ENCODE measurements at regions not wholly inside any gene's neighbourhood (a gene's known extent, or its start where the extent isn't known, plus 50 kb on each side); places are given as distances from the start of the nearest gene placed in this dataset.

DNA sequence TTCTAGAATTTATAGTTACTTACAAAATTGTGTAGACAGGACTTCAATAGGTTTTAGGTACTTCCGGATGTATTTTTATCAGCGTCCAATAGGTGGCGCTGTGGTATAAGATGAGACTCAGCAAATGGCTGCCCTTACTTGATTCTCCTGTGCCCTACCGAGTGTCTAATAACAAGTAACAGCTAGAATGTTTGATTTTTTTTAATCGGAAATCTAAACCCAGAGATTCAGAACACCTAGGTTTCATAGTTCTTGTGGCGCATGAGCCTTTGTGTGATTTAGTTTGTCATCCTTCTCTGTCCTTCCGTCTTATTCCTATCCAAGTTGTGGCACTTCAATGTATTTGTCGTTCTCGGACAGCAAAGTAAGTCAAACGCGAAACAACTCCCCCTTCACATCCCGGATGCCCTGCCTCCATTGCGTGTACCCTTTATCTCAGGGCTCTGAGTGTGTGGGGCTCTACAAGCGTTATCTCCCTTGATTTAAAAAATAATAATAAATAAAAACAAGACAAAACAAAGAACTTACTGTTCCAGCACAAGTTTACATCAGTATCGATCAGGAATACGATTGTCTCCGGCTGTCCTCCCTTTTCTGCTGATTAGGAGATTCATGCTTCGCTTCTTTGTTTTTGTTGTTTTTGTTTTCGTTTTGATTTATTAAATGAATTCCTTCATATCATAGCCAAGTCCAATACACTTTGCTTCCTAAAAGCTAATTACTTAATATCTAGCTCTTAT, 50.7 kb upstream of the SLC30A5 start (continued):
- TF ChIP-seq, protein P1, sequence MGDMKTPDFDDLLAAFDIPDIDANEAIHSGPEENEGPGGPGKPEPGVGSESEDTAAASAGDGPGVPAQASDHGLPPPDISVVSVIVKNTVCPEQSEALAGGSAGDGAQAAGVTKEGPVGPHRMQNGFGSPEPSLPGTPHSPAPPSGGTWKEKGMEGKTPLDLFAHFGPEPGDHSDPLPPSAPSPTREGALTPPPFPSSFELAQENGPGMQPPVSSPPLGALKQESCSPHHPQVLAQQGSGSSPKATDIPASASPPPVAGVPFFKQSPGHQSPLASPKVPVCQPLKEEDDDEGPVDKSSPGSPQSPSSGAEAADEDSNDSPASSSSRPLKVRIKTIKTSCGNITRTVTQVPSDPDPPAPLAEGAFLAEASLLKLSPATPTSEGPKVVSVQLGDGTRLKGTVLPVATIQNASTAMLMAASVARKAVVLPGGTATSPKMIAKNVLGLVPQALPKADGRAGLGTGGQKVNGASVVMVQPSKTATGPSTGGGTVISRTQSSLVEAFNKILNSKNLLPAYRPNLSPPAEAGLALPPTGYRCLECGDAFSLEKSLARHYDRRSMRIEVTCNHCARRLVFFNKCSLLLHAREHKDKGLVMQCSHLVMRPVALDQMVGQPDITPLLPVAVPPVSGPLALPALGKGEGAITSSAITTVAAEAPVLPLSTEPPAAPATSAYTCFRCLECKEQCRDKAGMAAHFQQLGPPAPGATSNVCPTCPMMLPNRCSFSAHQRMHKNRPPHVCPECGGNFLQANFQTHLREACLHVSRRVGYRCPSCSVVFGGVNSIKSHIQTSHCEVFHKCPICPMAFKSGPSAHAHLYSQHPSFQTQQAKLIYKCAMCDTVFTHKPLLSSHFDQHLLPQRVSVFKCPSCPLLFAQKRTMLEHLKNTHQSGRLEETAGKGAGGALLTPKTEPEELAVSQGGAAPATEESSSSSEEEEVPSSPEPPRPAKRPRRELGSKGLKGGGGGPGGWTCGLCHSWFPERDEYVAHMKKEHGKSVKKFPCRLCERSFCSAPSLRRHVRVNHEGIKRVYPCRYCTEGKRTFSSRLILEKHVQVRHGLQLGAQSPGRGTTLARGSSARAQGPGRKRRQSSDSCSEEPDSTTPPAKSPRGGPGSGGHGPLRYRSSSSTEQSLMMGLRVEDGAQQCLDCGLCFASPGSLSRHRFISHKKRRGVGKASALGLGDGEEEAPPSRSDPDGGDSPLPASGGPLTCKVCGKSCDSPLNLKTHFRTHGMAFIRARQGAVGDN (CRISPR knock-in tag; IDR thresholded peaks at IDR 0.05): no peak
- TF ChIP-seq ZNF747 (CRISPR knock-in tag; IDR thresholded peaks at IDR 0.05; ENCODE audit: borderline replicate concordance) (no peak), PCBP2 (optimal IDR thresholded peaks at IDR 0.05; ENCODE audit: low read depth, low read length, poor library complexity, severe bottlenecking) (no peak), ZFP62 (CRISPR knock-in tag; IDR thresholded peaks at IDR 0.05) (no peak), ZSCAN21 (CRISPR knock-in tag; IDR thresholded peaks at IDR 0.05; ENCODE audit: borderline replicate concordance) (no peak), ZNF30 (CRISPR knock-in tag; IDR thresholded peaks at IDR 0.05) (no peak), ZNF549 (CRISPR knock-in tag; IDR thresholded peaks at IDR 0.05) (no peak), ZNF20 (CRISPR knock-in tag; IDR thresholded peaks at IDR 0.05) (no peak), ZMYM4 (CRISPR knock-in tag; IDR thresholded peaks at IDR 0.05) (peak; percentile 56; the same call in 1 of the 2 replicates), ZNF850 (CRISPR knock-in tag; conservative IDR thresholded peaks at IDR 0.05) (no peak), FOXA1 (IDR thresholded peaks at IDR 0.05) (no peak), FOXA1 (CRISPR knock-in tag; IDR thresholded peaks at IDR 0.05) (no peak), NR2C2 (CRISPR knock-in tag; IDR thresholded peaks at IDR 0.05; ENCODE audit: borderline replicate concordance) (no peak), MEIS1 (CRISPR knock-in tag; IDR thresholded peaks at IDR 0.05; ENCODE audit: borderline replicate concordance) (no peak), HNRNPLL (IDR thresholded peaks at IDR 0.05; ENCODE audit: low read depth, low read length, poor library complexity, severe bottlenecking) (no peak), POLR2AphosphoS2 (IDR thresholded peaks at IDR 0.05; ENCODE audit: low read depth, low read length) (no peak)
- TF ChIP-seq, protein P2, sequence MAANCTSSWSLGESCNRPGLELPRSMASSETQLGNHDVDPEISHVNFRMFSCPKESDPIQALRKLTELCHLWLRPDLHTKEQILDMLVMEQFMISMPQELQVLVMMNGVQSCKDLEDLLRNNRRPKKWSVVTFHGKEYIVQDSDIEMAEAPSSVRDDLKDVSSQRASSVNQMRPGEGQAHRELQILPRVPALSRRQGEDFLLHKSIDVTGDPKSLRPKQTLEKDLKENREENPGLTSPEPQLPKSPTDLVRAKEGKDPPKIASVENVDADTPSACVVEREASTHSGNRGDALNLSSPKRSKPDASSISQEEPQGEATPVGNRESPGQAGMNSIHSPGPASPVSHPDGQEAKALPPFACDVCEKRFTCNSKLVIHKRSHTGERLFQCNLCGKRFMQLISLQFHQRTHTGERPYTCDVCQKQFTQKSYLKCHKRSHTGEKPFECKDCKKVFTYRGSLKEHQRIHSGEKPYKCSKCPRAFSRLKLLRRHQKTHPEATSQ (CRISPR knock-in tag; IDR thresholded peaks at IDR 0.05; ENCODE audit: borderline replicate concordance): no peak
- TF ChIP-seq, protein P3, sequence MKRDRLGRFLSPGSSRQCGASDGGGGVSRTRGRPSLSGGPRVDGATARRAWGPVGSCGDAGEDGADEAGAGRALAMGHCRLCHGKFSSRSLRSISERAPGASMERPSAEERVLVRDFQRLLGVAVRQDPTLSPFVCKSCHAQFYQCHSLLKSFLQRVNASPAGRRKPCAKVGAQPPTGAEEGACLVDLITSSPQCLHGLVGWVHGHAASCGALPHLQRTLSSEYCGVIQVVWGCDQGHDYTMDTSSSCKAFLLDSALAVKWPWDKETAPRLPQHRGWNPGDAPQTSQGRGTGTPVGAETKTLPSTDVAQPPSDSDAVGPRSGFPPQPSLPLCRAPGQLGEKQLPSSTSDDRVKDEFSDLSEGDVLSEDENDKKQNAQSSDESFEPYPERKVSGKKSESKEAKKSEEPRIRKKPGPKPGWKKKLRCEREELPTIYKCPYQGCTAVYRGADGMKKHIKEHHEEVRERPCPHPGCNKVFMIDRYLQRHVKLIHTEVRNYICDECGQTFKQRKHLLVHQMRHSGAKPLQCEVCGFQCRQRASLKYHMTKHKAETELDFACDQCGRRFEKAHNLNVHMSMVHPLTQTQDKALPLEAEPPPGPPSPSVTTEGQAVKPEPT (CRISPR knock-in tag; IDR thresholded peaks at IDR 0.05; ENCODE audit: low read depth): no peak
- TF ChIP-seq, protein P4, sequence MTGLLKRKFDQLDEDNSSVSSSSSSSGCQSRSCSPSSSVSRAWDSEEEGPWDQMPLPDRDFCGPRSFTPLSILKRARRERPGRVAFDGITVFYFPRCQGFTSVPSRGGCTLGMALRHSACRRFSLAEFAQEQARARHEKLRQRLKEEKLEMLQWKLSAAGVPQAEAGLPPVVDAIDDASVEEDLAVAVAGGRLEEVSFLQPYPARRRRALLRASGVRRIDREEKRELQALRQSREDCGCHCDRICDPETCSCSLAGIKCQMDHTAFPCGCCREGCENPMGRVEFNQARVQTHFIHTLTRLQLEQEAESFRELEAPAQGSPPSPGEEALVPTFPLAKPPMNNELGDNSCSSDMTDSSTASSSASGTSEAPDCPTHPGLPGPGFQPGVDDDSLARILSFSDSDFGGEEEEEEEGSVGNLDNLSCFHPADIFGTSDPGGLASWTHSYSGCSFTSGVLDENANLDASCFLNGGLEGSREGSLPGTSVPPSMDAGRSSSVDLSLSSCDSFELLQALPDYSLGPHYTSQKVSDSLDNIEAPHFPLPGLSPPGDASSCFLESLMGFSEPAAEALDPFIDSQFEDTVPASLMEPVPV (CRISPR knock-in tag; IDR thresholded peaks at IDR 0.05): no peak
- TF ChIP-seq, protein P5, sequence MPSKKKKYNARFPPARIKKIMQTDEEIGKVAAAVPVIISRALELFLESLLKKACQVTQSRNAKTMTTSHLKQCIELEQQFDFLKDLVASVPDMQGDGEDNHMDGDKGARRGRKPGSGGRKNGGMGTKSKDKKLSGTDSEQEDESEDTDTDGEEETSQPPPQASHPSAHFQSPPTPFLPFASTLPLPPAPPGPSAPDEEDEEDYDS (CRISPR knock-in tag; IDR thresholded peaks at IDR 0.05): no peak

Measured in HepG2 (cell line).